ENCODE measurements at regions not wholly inside any gene's neighbourhood (a gene's known extent, or its start where the extent isn't known, plus 50 kb on each side); places are given as distances from the start of the nearest gene placed in this dataset.

GRCh38 chr1:208527156-208527555 lies 283.0 kb upstream of the PLXNA2 start:
- TF ChIP-seq EZH2 (IDR thresholded peaks at IDR 0.05; ENCODE audit: borderline replicate concordance, low read depth, low read length, severe bottlenecking) = no peak
- TF ChIP-seq, protein P1, sequence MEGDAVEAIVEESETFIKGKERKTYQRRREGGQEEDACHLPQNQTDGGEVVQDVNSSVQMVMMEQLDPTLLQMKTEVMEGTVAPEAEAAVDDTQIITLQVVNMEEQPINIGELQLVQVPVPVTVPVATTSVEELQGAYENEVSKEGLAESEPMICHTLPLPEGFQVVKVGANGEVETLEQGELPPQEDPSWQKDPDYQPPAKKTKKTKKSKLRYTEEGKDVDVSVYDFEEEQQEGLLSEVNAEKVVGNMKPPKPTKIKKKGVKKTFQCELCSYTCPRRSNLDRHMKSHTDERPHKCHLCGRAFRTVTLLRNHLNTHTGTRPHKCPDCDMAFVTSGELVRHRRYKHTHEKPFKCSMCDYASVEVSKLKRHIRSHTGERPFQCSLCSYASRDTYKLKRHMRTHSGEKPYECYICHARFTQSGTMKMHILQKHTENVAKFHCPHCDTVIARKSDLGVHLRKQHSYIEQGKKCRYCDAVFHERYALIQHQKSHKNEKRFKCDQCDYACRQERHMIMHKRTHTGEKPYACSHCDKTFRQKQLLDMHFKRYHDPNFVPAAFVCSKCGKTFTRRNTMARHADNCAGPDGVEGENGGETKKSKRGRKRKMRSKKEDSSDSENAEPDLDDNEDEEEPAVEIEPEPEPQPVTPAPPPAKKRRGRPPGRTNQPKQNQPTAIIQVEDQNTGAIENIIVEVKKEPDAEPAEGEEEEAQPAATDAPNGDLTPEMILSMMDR (IDR thresholded peaks at IDR 0.05; ENCODE audit: borderline replicate concordance, extremely low read depth, low read length, poor library complexity, severe bottlenecking) = no peak
- H3K27me3 ChIP-seq (ENCODE audit: insufficient read depth, low read length, poor library complexity) = peaks cover 20% of the 10 kb centered on the region
- H3K9ac ChIP-seq (ENCODE audit: low read depth, low read length) = no peak overlapping the region
- no peak for DNase-seq
- H3K4me1 ChIP-seq (ENCODE audit: insufficient read depth, low read length) = no peaks in the 10 kb centered on the region
- H3K27ac ChIP-seq (ENCODE audit: low read length) = no peak overlapping the region
- no peaks in the 10 kb centered on the region for H4K20me1 ChIP-seq (ENCODE audit: insufficient read depth, low read length)
- H3K9me3 ChIP-seq (ENCODE audit: insufficient read depth, low read length, severe bottlenecking) = no peaks in the 10 kb centered on the region
- no peak overlapping the region for H3K4me2 ChIP-seq (ENCODE audit: insufficient read depth, low read length)
- H3K79me2 ChIP-seq (ENCODE audit: insufficient read depth, low read length) = no peaks in the 10 kb centered on the region
- no peak overlapping the region for H2AFZ ChIP-seq (ENCODE audit: low read depth, low read length)
- no peak overlapping the region for H3K4me3 ChIP-seq (ENCODE audit: low read depth in 1 of 2, low read length in 2 of 2)
- no peak for ATAC-seq (ENCODE audit: insufficient read depth, low read depth)
- no peaks in the 10 kb centered on the region for H3K36me3 ChIP-seq (ENCODE audit: insufficient read depth, low read length)

DNA sequence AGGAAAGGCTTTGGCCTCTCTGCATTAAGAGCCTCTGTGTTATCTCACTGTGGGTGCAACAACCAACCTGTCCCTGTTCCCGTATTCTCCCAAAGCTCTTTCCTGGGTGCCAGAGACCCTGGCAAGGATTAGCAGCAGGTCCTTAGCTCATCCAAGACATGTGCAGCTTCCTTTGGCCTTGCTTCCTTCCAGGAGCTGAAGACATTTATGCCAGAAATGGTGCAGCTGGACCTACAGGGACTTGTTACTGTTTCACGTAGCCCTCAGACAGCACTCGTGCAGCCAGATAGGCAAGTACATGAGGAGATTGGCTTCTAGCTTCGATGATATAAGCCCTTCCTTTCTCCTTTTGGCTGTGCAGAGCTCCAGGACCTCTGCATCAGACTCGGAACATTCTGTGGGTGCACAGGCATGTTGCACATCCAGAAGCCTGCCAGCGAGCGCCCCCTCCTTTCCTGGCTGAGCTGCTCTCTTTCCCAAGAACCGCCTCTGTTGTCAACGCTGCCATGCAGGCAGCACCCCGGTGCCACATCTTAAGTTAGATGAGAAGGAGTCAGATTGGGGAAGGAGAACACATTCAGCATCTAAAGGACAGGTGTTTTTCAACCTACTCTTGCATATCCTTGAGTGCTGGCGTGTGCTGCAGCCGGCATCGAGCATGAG lies 284.5 kb upstream of the PLXNA2 start:
- no peak for ATAC-seq (ENCODE audit: insufficient read depth, low read depth)
- TF ChIP-seq, protein P1 (IDR thresholded peaks at IDR 0.05; ENCODE audit: borderline replicate concordance, extremely low read depth, low read length, poor library complexity, severe bottlenecking) = no peak
- TF ChIP-seq EZH2 (IDR thresholded peaks at IDR 0.05; ENCODE audit: borderline replicate concordance, low read depth, low read length, severe bottlenecking) = no peak
- no peak overlapping the region for H3K4me2 ChIP-seq (ENCODE audit: insufficient read depth, low read length)
- H3K4me1 ChIP-seq (ENCODE audit: insufficient read depth, low read length) = no peaks in the 10 kb centered on the region
- no peaks in the 10 kb centered on the region for H3K79me2 ChIP-seq (ENCODE audit: insufficient read depth, low read length)
- H3K9ac ChIP-seq (ENCODE audit: low read depth, low read length) = no peak overlapping the region
- H3K4me3 ChIP-seq (ENCODE audit: low read depth in 1 of 2, low read length in 2 of 2) = no peak overlapping the region
- H2AFZ ChIP-seq (ENCODE audit: low read depth, low read length) = no peak overlapping the region
- H3K27ac ChIP-seq (ENCODE audit: low read length) = no peak overlapping the region
- H3K9me3 ChIP-seq (ENCODE audit: insufficient read depth, low read length, severe bottlenecking) = no peaks in the 10 kb centered on the region
- no peak for DNase-seq
- H4K20me1 ChIP-seq (ENCODE audit: insufficient read depth, low read length) = no peaks in the 10 kb centered on the region
- peaks cover 27% of the 10 kb centered on the region for H3K27me3 ChIP-seq (ENCODE audit: insufficient read depth, low read length, poor library complexity)
- no peaks in the 10 kb centered on the region for H3K36me3 ChIP-seq (ENCODE audit: insufficient read depth, low read length)

- no peaks in the 10 kb centered on the region for H3K4me1 ChIP-seq (ENCODE audit: insufficient read depth, low read length)
- H3K9ac ChIP-seq (ENCODE audit: low read depth, low read length) = no peak overlapping the region
- no peak overlapping the region for H3K27ac ChIP-seq (ENCODE audit: low read length)
- no peaks in the 10 kb centered on the region for H4K20me1 ChIP-seq (ENCODE audit: insufficient read depth, low read length)
- no peak overlapping the region for H3K4me3 ChIP-seq (ENCODE audit: low read depth in 1 of 2, low read length in 2 of 2)
- no peak for TF ChIP-seq EZH2 (IDR thresholded peaks at IDR 0.05; ENCODE audit: borderline replicate concordance, low read depth, low read length, severe bottlenecking)
- TF ChIP-seq, protein P1 (IDR thresholded peaks at IDR 0.05; ENCODE audit: borderline replicate concordance, extremely low read depth, low read length, poor library complexity, severe bottlenecking) = no peak
- no peaks in the 10 kb centered on the region for H3K79me2 ChIP-seq (ENCODE audit: insufficient read depth, low read length)
- no peak overlapping the region for H3K4me2 ChIP-seq (ENCODE audit: insufficient read depth, low read length)
- no peak overlapping the region for H2AFZ ChIP-seq (ENCODE audit: low read depth, low read length)
- no peaks in the 10 kb centered on the region for H3K9me3 ChIP-seq (ENCODE audit: insufficient read depth, low read length, severe bottlenecking)
- DNase-seq (no peak), ATAC-seq (ENCODE audit: insufficient read depth, low read depth) (no peak)
- peaks cover 33% of the 10 kb centered on the region for H3K27me3 ChIP-seq (ENCODE audit: insufficient read depth, low read length, poor library complexity)
- H3K36me3 ChIP-seq (ENCODE audit: insufficient read depth, low read length) = no peaks in the 10 kb centered on the region
These were observed 287.0 kb upstream of the PLXNA2 start for GRCh38 chr1:208531003-208531750.

All from DND-41 (cell line).